ENCODE measurements at regions not wholly inside any gene's neighbourhood (a gene's known extent, or its start where the extent isn't known, plus 50 kb on each side); places are given as distances from the start of the nearest gene placed in this dataset.
A peak's percentile ranks its signal among the peaks of the same experiment; 100 is the strongest.
"Not testable (repeated sequence)": the region's sequence is repeated elsewhere in the genome, so short reads cannot be mapped to it uniquely, and the experiment has no call there.

- Histone ChIP-seq H3K27me3 (ENCODE audit: control insufficient read depth, insufficient read depth, low read length) (no peaks in the 10 kb centered on the region), H3K27ac (ENCODE audit: low read length) (no peak overlapping the region), H3K4me1 (ENCODE audit: control insufficient read depth, insufficient read depth, low read length) (no peaks in the 10 kb centered on the region), H3K9me3 (replicated peaks; ENCODE audit: control insufficient read depth, low read depth, low read length) (no peaks in the 10 kb centered on the region), H3K36me3 (ENCODE audit: control insufficient read depth, insufficient read depth, low read length) (no peaks in the 10 kb centered on the region), H3K4me3 (ENCODE audit: low read length) (no peak overlapping the region)
- no CpG with 5 or more reads among the region's 3 CpGs for WGBS (ENCODE audit: insufficient coverage)
- DNase-seq: peak; percentile 84
Observed at GRCh38 chrY:10627116-10627515, 1099.4 kb downstream of the TSPY10 start.

GRCh38 chrY:10648813-10649212 lies 1121.1 kb downstream of the TSPY10 start:
- WGBS (ENCODE audit: insufficient coverage): no CpG with 5 or more reads among the region's 4 CpGs
- not testable (repeated sequence) for H3K27me3 ChIP-seq (ENCODE audit: control insufficient read depth, insufficient read depth, low read length); H3K4me3 ChIP-seq (ENCODE audit: low read length)

GRCh38 chrY:10657120-10657519 lies 1129.4 kb downstream of the TSPY10 start:
- H3K36me3 ChIP-seq (ENCODE audit: control insufficient read depth, insufficient read depth, low read length); H3K27me3 ChIP-seq (ENCODE audit: control insufficient read depth, insufficient read depth, low read length); H3K4me3 ChIP-seq (ENCODE audit: low read length); H3K4me1 ChIP-seq (ENCODE audit: control insufficient read depth, insufficient read depth, low read length); H3K9me3 ChIP-seq (replicated peaks; ENCODE audit: control insufficient read depth, low read depth, low read length); H3K27ac ChIP-seq (ENCODE audit: low read length); DNase-seq: not testable (repeated sequence)
- no CpG with 5 or more reads among the region's 3 CpGs for WGBS (ENCODE audit: insufficient coverage)

More at GRCh38 chrY:10648813-10649212, 1121.1 kb downstream of the TSPY10 start:
- H3K9me3 ChIP-seq (replicated peaks; ENCODE audit: control insufficient read depth, low read depth, low read length); H3K36me3 ChIP-seq (ENCODE audit: control insufficient read depth, insufficient read depth, low read length); H3K4me1 ChIP-seq (ENCODE audit: control insufficient read depth, insufficient read depth, low read length); DNase-seq; H3K27ac ChIP-seq (ENCODE audit: low read length): not testable (repeated sequence)

GRCh38 chrY:10666785-10667184 lies 1139.1 kb downstream of the TSPY10 start:
- H3K4me1 ChIP-seq (ENCODE audit: control insufficient read depth, insufficient read depth, low read length): no peaks in the 10 kb centered on the region
- no peaks in the 10 kb centered on the region for H3K36me3 ChIP-seq (ENCODE audit: control insufficient read depth, insufficient read depth, low read length)
- H3K4me3 ChIP-seq (ENCODE audit: low read length): no peak overlapping the region
- H3K27me3 ChIP-seq (ENCODE audit: control insufficient read depth, insufficient read depth, low read length): no peaks in the 10 kb centered on the region
- DNase-seq: no peak
- WGBS (ENCODE audit: insufficient coverage): no CpG with 5 or more reads among the region's 9 CpGs
- H3K9me3 ChIP-seq (replicated peaks; ENCODE audit: control insufficient read depth, low read depth, low read length): no peaks in the 10 kb centered on the region
- no peak overlapping the region for H3K27ac ChIP-seq (ENCODE audit: low read length)

- H3K9me3 ChIP-seq (replicated peaks; ENCODE audit: control insufficient read depth, low read depth, low read length): peaks cover 3% of the 10 kb centered on the region
- DNase-seq: no peak
- WGBS (ENCODE audit: insufficient coverage): no CpG with 5 or more reads among the region's 6 CpGs
- H3K27me3 ChIP-seq (ENCODE audit: control insufficient read depth, insufficient read depth, low read length): no peaks in the 10 kb centered on the region
- no peak overlapping the region for H3K27ac ChIP-seq (ENCODE audit: low read length)
- no peaks in the 10 kb centered on the region for H3K4me1 ChIP-seq (ENCODE audit: control insufficient read depth, insufficient read depth, low read length)
- H3K36me3 ChIP-seq (ENCODE audit: control insufficient read depth, insufficient read depth, low read length): no peaks in the 10 kb centered on the region
- no peak overlapping the region for H3K4me3 ChIP-seq (ENCODE audit: low read length)
Observed at GRCh38 chrY:10686414-10686813, 1158.7 kb downstream of the TSPY10 start.
